SH-SY5Y (cell line): ENCODE measurements at regions not wholly inside any gene's neighbourhood (a gene's known extent, or its start where the extent isn't known, plus 50 kb on each side); places are given as distances from the start of the nearest gene placed in this dataset.

Experiments
- GATA2 ChIP-seq: IDR thresholded peaks from 2 replicates; pipeline ENCODE4 v1.6.1; 2011; ENCODE audit warnings: mild to moderate bottlenecking, low read depth, low read length
- GATA3 ChIP-seq: IDR thresholded peaks from 2 replicates; pipeline ENCODE4 v1.6.1; 2011; ENCODE audit warnings: low read depth, mild to moderate bottlenecking, low read length, moderate library complexity

DNA sequence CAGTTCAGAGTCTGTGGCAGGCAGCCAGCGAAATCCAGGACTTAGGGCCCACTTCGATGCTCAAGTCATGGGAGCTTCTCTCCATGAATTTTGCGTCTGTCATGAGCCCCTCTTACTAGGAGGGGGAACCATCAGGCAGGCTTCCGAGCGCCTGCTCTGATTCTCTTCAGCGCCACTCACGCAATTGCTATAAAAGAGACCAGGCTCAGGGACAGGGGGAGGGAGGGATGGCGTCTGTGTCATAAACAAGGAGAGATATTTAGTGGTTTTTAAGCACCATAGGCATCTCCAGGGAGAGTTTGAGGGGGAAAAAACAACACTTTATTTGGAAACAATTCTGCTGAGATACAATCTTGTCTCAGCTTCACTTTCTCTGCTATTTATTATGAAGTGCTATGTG, 60.6 kb downstream of the NAV1 start:
- no peak for TF ChIP-seq GATA2
- TF ChIP-seq GATA3, result no peak
